ENCODE measurements at regions not wholly inside any gene's neighbourhood (a gene's known extent, or its start where the extent isn't known, plus 50 kb on each side); places are given as distances from the start of the nearest gene placed in this dataset.

GRCh38 chr16:80092681-80093080, 448.1 kb upstream of the DYNLRB2 start:
- TF ChIP-seq, protein P1, sequence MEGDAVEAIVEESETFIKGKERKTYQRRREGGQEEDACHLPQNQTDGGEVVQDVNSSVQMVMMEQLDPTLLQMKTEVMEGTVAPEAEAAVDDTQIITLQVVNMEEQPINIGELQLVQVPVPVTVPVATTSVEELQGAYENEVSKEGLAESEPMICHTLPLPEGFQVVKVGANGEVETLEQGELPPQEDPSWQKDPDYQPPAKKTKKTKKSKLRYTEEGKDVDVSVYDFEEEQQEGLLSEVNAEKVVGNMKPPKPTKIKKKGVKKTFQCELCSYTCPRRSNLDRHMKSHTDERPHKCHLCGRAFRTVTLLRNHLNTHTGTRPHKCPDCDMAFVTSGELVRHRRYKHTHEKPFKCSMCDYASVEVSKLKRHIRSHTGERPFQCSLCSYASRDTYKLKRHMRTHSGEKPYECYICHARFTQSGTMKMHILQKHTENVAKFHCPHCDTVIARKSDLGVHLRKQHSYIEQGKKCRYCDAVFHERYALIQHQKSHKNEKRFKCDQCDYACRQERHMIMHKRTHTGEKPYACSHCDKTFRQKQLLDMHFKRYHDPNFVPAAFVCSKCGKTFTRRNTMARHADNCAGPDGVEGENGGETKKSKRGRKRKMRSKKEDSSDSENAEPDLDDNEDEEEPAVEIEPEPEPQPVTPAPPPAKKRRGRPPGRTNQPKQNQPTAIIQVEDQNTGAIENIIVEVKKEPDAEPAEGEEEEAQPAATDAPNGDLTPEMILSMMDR (IDR thresholded peaks at IDR 0.05): no peak
- no peak for TF ChIP-seq EZH2 (IDR thresholded peaks at IDR 0.05; ENCODE audit: borderline replicate concordance, insufficient read depth, low read depth, low read length, poor library complexity, severe bottlenecking)
